ENCODE measurements at regions not wholly inside any gene's neighbourhood (a gene's known extent, or its start where the extent isn't known, plus 50 kb on each side); places are given as distances from the start of the nearest gene placed in this dataset.
"Not testable (repeated sequence)": the region's sequence is repeated elsewhere in the genome, so short reads cannot be mapped to it uniquely, and the experiment has no call there.

- FAIRE-seq: no peak
Measured at GRCh38 chr6:130720076-130720715, 107.0 kb upstream of the SMLR1 start.

DNA sequence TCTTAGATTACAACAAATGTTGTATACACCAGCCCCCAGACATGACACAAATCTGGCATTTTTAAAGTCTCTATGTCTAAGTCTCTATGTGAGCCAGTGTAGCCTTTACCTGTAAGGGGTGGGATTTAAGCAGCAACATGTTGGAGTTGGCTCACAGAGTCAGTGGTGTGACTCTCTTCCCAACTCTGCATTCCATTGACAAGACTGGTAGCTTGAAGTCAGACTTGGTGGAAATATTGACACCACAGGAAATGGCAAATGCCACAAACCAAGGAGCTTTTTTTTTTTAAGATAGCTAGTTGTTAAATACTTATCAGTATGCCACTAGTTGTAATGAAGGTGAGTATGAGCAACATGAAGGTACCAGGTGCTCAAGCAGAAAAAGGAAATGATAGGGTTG, 103.1 kb upstream of the SMLR1 start:
- FAIRE-seq: no peak

- FAIRE-seq: no peak
Measured at GRCh38 chr6:130725551-130725950, 101.7 kb upstream of the SMLR1 start.

- FAIRE-seq: not testable (repeated sequence)
Measured at GRCh38 chr6:130728064-130728463, 99.1 kb upstream of the SMLR1 start.

- no peak for FAIRE-seq
Measured at GRCh38 chr6:130730600-130730999, 96.6 kb upstream of the SMLR1 start.

- FAIRE-seq: no peak
Measured at GRCh38 chr6:130734161-130734560, 93.0 kb upstream of the SMLR1 start.

DNA sequence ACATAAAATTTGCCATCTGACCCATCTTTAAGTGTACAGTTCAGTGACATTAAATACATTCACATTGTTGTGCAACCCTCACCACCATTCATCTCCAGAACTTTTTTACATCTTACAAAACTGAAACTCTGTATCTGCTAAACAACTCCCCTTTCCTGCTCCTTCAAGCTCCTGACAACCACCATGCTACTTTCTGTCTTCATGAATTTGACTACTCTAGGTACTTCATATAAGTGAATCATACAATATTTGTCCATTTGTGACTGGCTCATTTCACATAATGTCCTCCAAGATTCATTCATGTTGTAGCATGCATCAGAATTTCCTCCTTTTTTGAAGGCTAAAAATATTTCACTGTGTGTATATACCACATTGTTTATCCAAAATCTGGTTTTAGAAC, 86.9 kb upstream of the SMLR1 start:
- no peak for FAIRE-seq

- FAIRE-seq: no peak
Measured at GRCh38 chr6:130742131-130742681, 85.0 kb upstream of the SMLR1 start.

DNA sequence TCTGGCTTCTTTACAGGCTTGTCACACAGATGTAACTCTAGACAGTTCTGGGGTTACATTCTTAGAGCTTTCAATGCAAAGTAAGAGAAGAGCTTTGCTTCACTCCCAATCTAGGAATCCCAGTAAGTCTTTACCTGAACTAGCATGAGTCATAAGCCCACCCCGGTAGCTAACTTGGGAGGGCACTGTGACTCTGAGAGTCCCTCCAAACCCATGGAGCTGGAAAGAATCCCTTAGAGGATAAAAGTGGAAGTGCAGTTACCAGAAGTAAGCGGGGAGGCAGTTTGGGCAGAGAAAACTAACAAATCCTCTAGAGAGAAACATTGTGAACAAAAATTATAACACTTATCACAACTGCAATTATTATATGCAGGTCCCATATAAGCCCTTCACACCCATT, 84.0 kb upstream of the SMLR1 start:
- FAIRE-seq: no peak

DNA sequence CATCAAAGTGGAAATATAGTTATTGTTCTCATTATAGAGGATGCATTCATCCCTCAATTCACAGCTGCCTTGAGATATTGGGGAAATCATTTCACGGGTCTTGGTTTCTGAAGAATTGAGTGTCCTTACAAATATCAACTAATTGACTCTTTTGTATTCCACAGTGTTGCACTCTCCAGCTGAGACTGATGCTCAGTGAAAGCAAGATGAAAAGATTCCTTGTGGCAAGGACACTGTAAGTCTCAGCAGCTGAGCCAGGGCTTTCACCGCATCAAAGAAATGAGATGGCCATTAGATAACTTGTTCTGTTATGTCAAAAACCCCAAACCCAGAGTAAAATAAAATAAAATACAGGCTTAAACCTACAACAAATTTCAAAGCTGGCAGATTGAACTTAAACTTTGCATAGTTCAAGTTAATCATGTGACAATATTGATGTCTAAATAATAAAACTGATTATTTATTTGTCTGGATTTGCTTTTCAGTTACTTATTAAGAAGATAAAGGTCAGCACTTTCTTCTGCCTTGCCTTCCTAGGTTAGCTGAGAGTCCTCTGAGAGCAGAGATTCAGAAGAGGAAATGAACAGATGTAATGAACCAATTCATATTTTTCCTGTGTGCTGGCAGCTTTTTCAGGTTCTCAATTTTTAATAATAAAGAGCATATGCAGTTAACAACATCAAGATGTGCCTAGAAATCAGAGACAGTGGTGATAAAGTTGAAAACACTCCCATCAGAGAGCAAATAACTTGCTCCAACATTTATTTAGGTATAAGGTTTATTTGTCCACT, 82.4 kb upstream of the SMLR1 start:
- no peak for FAIRE-seq

DNA sequence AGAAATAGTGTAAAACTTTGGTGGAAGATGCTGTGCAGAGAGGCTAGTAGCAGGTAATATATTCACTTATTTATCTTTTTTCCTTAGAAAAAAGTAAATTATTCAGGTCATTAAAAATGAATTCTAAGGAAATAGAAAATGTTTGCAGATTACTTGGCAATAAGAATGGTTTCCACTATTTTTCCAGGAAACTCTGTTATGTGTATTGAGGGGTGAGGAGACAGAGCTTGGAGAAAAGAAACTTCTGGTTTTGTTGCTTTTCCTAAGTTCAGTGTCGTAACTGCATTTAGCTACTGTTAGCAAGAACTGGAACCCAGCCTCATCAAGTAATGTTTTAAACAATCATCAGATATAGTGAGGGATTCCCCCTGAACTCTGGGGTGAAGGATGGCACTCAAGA, 79.2 kb upstream of the SMLR1 start:
- FAIRE-seq: no peak

GRCh38 chr6:130749402-130749801, 77.8 kb upstream of the SMLR1 start:
- no peak for FAIRE-seq

- FAIRE-seq: no peak
Measured at GRCh38 chr6:130752267-130752666, 74.9 kb upstream of the SMLR1 start.

DNA sequence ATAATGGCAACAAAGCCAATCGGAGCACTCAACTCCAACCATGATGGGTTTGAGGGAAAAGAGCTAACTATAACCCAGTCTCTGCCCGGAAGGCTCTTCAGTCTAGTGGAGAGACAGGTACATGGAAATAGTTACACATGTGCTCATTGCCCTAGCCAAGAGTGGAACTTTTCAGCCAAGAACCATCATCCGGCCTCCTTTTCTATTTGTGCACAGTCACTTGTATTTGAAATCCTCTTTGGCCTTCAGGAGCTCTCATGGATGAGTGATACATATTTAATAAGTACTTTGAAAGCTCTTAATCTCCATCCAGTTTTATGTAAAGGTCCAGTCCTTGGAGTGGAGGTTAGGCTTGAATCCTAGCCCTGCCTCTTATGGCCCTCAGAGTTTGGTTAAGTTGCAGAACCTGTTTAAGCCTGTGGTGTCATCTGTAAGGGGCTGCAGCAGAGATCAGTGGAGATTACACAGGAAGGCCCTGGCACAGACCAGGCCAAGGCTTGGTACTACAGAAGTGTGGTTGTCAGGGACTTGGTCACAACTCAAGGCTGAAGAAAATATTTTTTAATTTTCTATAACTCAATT, 72.3 kb upstream of the SMLR1 start:
- FAIRE-seq: no peak

DNA sequence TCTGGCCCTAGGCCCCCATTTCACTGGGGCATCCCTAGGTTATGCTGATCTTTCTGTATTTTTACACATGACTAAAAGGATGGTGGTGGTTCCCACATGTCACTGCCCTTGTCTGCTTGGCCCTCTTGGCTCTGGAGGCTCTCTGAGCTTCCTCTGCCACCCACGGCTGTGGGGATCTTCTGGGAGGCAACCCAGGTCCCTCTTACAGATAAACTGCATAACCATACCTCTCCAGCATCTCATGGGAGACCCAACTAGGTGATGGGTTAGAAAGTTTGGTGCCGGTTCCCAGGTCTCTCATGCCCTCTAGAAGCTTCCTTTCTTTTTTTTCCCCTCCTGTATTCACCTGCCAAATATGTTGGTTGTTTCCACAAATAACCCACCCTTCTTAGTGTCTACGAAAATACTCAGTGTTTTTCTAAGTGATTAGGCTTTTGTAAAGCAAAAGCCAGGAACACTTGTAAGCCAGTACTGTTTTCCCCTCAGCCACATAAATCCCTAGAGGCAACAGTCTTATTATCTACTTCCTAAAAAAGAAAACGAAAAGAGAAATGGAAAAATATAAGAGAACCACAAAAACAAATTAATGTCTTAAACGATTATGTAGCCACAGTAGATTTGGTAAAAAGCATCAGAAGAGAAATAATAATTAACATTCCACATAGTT, 71.7 kb upstream of the SMLR1 start:
- no peak for FAIRE-seq

- FAIRE-seq: no peak
Measured at GRCh38 chr6:130756824-130757223, 70.4 kb upstream of the SMLR1 start.

GRCh38 chr6:130758813-130759212, 68.4 kb upstream of the SMLR1 start:
- no peak for FAIRE-seq

DNA sequence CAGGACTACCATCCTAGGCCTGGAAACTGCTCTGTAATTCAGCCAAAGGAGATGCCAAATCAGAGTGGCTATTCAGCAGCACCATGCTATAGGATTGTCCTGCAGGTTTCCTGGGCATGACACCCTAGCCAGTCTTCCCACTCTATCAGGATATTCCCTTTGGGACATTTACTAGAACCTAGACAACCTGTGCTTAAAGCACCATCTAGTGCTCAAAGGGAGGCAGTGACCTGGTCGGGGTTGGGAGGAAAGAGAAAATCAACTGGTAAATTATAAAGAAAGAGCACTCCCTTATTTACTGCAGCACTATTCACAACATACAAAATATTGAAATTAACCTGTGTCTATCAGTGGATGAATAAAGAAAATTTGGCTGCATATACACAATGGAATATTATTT, 67.2 kb upstream of the SMLR1 start:
- no peak for FAIRE-seq

GRCh38 chr6:130761286-130761685, 65.9 kb upstream of the SMLR1 start:
- FAIRE-seq: no peak

GRCh38 chr6:130765181-130765727, 62.0 kb upstream of the SMLR1 start:
- no peak for FAIRE-seq

DNA sequence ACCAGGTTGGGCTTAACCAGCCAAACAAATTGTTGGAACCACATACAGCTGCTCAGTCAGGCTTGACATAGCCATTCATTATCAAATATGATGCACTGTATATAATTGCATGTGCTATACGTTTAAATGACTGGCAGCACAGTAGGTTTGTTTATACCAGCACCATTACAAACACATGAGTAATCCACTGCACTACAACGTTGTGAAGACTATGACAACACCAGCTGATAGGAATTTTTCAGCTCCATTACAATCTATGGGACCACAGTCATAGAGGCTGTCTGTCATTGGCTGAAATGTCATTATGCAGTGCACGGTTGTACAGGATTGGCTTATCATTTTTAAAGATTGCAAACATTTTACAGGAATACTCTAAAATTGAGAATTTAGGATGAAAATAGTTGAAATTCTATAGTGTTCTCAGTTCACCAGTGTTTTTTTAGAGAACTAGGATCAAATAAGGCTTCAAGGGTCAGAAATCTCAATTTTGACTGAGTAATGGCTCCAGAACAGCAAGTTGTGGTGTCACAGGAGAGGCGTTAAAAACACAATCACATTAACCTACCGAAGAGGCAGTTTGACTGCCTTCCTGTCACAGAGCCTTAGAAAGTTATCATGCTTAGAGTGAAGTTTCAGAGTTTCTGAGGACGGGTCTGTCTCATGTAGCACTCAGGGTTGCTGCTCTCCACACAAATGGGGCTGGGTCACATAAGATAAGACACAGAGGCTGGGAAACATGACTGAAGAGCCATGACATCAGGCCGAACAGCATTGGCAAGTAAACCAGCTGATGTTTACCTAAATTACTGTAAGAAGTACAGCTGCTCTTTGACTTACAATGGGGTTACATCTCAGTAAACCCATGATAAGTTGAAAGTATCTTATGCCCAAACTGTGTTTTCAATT, 60.7 kb upstream of the SMLR1 start:
- no peak for FAIRE-seq

DNA sequence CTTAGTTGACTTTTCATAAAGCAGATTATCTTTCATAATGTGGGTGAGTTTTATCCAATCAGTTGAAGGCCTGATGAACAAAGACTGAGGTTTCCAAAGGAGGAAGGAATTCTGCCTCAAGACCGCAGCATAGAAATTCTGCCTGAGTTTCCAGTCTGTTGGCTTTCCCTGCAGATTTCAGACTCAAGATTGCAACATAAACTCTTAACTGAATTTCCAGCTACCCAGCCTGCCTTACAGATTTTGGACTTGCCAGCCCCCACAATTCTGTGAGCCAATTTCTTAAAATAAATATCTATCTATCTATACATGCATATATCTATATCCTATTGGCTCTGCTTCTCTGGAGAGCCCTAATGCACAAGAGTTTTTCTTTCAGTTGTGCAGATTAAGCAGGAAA, 57.3 kb upstream of the SMLR1 start:
- no peak for FAIRE-seq

Data from A204.1 (cell line).